ENCODE measurements at regions not wholly inside any gene's neighbourhood (a gene's known extent, or its start where the extent isn't known, plus 50 kb on each side); places are given as distances from the start of the nearest gene placed in this dataset.

DNA sequence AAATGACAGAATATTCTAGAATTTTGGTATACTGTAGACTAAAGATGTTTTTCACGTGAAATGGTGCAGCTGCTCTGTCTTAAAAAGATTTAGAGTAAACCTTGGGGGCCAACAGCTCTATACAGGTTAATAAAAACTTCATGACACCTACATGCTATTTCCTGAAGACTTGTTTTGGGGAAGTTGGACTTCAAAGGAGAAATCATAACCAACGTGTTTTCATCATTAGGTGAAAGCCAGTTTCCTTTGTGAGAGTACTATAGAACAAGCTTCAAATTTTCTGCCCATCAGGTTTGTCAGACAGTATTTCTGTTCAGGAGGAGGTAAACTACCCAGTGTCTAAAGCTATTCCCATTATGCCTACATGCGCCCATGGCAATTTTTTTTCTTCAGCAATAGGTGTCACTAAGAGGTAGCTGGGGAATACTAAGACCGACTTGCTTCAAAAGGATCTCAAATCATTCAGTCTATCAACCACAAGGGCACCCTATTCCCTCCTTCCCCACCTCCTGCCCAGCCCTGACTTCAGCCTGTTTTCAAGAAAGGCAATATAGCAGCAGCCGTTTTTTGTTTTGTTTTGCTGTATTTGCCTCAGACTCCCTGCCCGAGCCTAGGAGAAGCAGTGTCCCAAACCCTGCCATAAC, 237.3 kb upstream of the SP8 start:
- TF ChIP-seq, protein P1, sequence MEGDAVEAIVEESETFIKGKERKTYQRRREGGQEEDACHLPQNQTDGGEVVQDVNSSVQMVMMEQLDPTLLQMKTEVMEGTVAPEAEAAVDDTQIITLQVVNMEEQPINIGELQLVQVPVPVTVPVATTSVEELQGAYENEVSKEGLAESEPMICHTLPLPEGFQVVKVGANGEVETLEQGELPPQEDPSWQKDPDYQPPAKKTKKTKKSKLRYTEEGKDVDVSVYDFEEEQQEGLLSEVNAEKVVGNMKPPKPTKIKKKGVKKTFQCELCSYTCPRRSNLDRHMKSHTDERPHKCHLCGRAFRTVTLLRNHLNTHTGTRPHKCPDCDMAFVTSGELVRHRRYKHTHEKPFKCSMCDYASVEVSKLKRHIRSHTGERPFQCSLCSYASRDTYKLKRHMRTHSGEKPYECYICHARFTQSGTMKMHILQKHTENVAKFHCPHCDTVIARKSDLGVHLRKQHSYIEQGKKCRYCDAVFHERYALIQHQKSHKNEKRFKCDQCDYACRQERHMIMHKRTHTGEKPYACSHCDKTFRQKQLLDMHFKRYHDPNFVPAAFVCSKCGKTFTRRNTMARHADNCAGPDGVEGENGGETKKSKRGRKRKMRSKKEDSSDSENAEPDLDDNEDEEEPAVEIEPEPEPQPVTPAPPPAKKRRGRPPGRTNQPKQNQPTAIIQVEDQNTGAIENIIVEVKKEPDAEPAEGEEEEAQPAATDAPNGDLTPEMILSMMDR (IDR thresholded peaks at IDR 0.05; ENCODE audit: borderline replicate concordance, insufficient read depth, low read depth, low read length), result no peak
- no peak overlapping the region for H3K4me3 ChIP-seq (ENCODE audit: low read depth, low read length)

DNA sequence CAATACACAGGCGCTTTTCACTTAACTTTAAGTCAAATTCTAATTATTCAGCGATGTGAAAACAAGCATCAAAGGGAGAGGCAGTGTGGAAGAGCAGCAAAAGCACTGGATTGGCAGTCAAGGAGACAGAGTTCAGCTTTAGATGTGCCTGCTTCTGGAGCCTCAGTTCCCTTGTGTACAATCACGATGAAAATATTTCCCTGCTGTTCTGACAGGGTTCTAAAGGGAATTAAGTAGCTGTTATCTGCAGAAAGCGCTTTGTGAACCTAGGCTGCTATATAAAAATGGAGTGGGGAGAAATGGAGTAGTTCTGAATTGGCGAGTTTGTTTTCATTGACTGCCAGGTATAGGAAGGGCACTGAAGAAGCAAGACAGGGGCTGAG, 237.8 kb upstream of the SP8 start:
- no peak overlapping the region for H3K4me3 ChIP-seq (ENCODE audit: low read depth, low read length)
- TF ChIP-seq, protein P1 (IDR thresholded peaks at IDR 0.05; ENCODE audit: borderline replicate concordance, insufficient read depth, low read depth, low read length), result no peak

DNA sequence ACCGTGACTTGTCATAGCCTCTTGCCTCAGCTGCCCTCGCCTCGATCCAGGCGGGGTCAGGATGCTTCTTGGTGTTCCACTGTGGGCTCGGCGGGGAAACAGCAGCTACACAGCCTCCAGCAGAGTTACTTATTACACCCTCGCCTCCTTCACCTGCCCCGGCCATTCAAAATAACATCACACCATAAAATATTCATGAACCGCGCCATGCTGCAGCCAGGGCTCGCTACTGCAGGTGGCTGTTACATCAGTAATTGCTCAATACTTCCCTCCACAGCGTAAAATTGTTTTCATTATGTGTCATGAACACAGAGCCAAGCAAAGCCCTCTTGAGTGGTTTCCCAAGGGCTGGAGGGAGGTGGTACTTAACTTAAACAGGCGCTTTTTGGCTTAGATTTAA, 241.5 kb upstream of the SP8 start:
- no peak overlapping the region for H3K4me3 ChIP-seq (ENCODE audit: low read depth, low read length)
- TF ChIP-seq, protein P1 (IDR thresholded peaks at IDR 0.05; ENCODE audit: borderline replicate concordance, insufficient read depth, low read depth, low read length), result no peak

DNA sequence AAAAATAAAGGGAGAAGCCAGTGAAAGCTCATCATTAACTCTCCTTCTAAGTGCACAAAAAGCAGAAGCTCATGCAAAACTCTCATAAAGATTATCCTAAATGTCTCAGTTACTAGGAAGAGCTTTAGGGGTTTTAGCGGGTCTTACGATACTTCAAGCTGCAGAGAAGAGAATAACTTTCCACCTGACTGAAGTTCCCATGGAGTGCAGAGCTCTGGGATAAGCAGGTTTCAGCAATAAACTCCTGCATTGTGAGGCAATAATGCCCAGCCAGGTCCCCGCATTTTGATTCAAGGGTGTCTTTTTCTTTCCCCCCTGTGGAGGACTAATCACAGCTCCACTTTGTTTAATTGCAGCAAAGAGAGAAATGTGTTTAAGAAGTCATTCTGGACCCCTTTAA, 241.9 kb upstream of the SP8 start:
- H3K4me3 ChIP-seq (ENCODE audit: low read depth, low read length), result no peak overlapping the region

DNA sequence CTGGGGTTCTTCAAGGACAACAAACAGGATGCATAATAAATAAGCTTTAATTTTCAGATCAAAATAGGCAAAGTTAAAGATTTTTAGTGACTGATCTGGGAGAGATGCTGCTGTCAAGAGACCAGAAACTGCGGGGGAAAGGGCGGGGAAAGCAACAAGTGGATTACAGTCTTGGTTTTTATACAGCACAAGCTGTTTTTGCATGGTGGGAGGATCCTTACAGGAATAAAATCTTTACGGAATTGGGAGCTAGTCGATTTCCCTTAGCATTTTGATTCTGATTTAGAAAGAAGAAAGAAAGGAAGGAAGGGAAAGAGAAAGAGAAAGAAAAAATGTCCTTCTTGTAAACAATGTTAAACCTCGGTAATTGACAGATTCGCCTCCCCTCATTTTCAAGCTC, 242.3 kb upstream of the SP8 start:
- TF ChIP-seq, protein P1 (IDR thresholded peaks at IDR 0.05; ENCODE audit: borderline replicate concordance, insufficient read depth, low read depth, low read length), result no peak

More for the DNA sequence above, 241.9 kb upstream of the SP8 start:
- TF ChIP-seq, protein P1 (IDR thresholded peaks at IDR 0.05; ENCODE audit: borderline replicate concordance, insufficient read depth, low read depth, low read length), result no peak

DNA sequence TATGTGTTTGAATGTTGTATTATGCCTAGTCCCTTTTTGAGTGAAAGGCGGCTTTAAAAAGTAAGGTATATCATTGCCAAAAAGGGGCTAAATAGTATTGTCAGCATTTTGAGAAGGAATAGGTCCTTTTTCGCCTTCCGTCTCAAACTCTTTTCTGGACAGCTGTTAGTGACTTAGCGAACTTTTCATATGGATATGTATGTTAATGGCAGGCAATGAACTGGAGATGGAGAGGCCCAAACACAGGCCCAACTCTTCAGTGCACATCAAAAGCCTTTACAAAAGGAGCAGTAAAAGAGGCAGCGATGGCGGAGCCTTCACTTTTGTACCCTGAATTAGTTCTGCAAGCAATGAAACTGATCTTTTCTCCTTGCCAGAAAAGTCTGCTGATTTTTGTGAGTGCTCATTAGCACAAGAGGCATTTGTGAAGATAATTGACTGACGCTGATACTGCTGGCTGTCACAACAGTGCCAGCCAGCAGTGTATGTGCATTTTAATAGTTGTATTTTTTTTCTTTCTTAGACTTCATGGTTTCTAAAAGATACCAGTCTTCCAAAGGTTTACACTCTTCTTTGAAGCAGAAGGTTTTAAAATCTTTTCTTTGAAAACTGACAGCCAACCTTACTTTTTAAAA, 243.7 kb upstream of the SP8 start:
- TF ChIP-seq, protein P1 (IDR thresholded peaks at IDR 0.05; ENCODE audit: borderline replicate concordance, insufficient read depth, low read depth, low read length), result no peak
- H3K4me3 ChIP-seq (ENCODE audit: low read depth, low read length), result no peak overlapping the region

More for the DNA sequence above, 242.3 kb upstream of the SP8 start:
- no peak overlapping the region for H3K4me3 ChIP-seq (ENCODE audit: low read depth, low read length)

DNA sequence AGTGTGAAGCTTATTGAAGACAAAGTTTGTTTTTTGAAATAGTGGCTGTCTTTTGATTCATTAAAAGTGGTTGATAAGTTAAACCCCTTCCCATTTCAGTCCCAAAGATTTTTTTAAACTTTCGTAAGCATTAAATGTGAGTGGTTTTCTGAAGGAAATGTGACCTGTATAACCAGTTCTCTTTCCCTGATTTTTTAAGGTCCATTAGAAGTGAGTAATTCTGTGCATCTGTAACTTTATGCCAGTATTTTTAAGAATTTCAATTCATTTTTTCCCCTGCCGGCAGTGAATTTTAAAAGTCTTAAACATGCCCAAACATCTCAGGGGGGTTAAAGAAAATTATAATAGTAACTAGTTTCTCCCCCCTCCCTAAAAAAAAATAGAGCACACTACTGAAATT, 254.6 kb upstream of the SP8 start:
- TF ChIP-seq, protein P1 (IDR thresholded peaks at IDR 0.05; ENCODE audit: borderline replicate concordance, insufficient read depth, low read depth, low read length), result no peak
- H3K4me3 ChIP-seq (ENCODE audit: low read depth, low read length), result no peak overlapping the region
